ENCODE measurements at regions not wholly inside any gene's neighbourhood (a gene's known extent, or its start where the extent isn't known, plus 50 kb on each side); places are given as distances from the start of the nearest gene placed in this dataset.

- TF ChIP-seq EP300 (IDR thresholded peaks at IDR 0.05) (no peak), POLR2A (IDR thresholded peaks at IDR 0.05) (no peak), CTCF (IDR thresholded peaks at IDR 0.05) (no peak)
These were observed 320.9 kb upstream of the KLF4 start for GRCh38 chr9:107810461-107810961.
